Activated B cell treated with CpG ODN at 0.5 μM for 24 hours (primary cell): ENCODE measurements at regions not wholly inside any gene's neighbourhood (a gene's known extent, or its start where the extent isn't known, plus 50 kb on each side); places are given as distances from the start of the nearest gene placed in this dataset.

Experiments used
- ATAC-seq: fragments of 200-7000 bp; cut with Tn5 transposase; one replicate; pipeline ENCODE4 v1.10.0; 2021; ENCODE audit warnings: low read depth, mild to moderate bottlenecking, moderate library complexity
- CTCF ChIA-PET: fragments of 350-600 bp; sonication (Branson Sonifier 250); formaldehyde crosslinking; loops from one replicate; lab custom pipeline; 2021; ENCODE audit warnings: antibody characterized with exemption; lab: Charles Lee
- POLR2A ChIA-PET: fragments of 350-600 bp; sonication (Branson Sonifier 250); formaldehyde crosslinking; loops from one replicate; lab custom pipeline; 2021; ENCODE audit warnings: antibody characterized with exemption; lab: Charles Lee
- DNase-seq: peaks from one replicate; pipeline ENCODE4 v3.0.0; 2022
- H3K27ac Mint-ChIP-seq: one replicate; pipeline ENCODE4 v1.8.0; 2020; ENCODE audit warnings: mixed read lengths
- H3K27me3 Mint-ChIP-seq: one replicate; pipeline ENCODE4 v1.8.0; 2021; ENCODE audit warnings: mixed read lengths
- H3K36me3 Mint-ChIP-seq: one replicate; pipeline ENCODE4 v1.8.0; 2021; ENCODE audit warnings: low read depth, mixed read lengths
- H3K4me1 Mint-ChIP-seq: one replicate; pipeline ENCODE4 v1.8.0; 2021; ENCODE audit warnings: mixed read lengths
- H3K4me3 Mint-ChIP-seq: one replicate; pipeline ENCODE4 v1.8.0; 2020; ENCODE audit warnings: mild to moderate bottlenecking, mixed read lengths
- H3K9me3 Mint-ChIP-seq: one replicate; pipeline ENCODE4 v1.8.0; 2020; ENCODE audit warnings: mixed read lengths
- CTCF ChIP-seq: fragments of 200-600 bp; IDR thresholded peaks from one replicate; pipeline ENCODE4 v1.8.0; 2022; ENCODE audit warnings: antibody characterized with exemption, mild to moderate bottlenecking
- intact Hi-C: fragments of 100-400 bp; cut with micrococcal nuclease; formaldehyde crosslinking; loops from one replicate; pipeline ENCODE4 v1.15.1; 2024

GRCh38 chr20:20827992-20828597 lies 115.7 kb upstream of the RALGAPA2 start:
- peaks cover 4% of the 10 kb centered on the region for H3K4me1 Mint-ChIP-seq
- peaks cover 10% of the 10 kb centered on the region for H3K9me3 Mint-ChIP-seq
- intact Hi-C loops, result loop anchor here (10.0 kb wide), 1 partner anchor 233 kb away; no protein-coding TSS in a partner anchor
- no peak for DNase-seq
- H3K36me3 Mint-ChIP-seq, result no peaks in the 10 kb centered on the region
- no peak overlapping the region for H3K4me3 Mint-ChIP-seq
- ChIA-PET POLR2A (no interaction called here), CTCF (no interaction called here)
- ATAC-seq, result no peak
- no peak overlapping the region for H3K27ac Mint-ChIP-seq
- TF ChIP-seq CTCF, result no peak
- H3K27me3 Mint-ChIP-seq, result peaks cover 12% of the 10 kb centered on the region

GRCh38 chr20:20824924-20825584 lies 112.6 kb upstream of the RALGAPA2 start:
- intact Hi-C loops, result loop anchor here (1.0 to 10.0 kb wide), 3 partner anchors 161 to 742 kb away; no protein-coding TSS in a partner anchor
- CTCF ChIA-PET, result interaction anchor here (1.0 to 3.5 kb wide), 9 partner anchors 18 to 741 kb away, joined by 3 to 26 read pairs (median 5); no protein-coding TSS in a partner anchor
- Mint-ChIP-seq H3K36me3 (no peaks in the 10 kb centered on the region), H3K4me1 (peaks cover 4% of the 10 kb centered on the region), H3K27ac (no peak overlapping the region), H3K27me3 (peaks cover 13% of the 10 kb centered on the region), H3K9me3 (peaks cover 10% of the 10 kb centered on the region), H3K4me3 (no peak overlapping the region)
- TF ChIP-seq CTCF, result no peak
- DNase-seq (peak; percentile 20), ATAC-seq (peak; percentile 56)
- POLR2A ChIA-PET, result no interaction called here

- no peak overlapping the region for H3K4me3 Mint-ChIP-seq
- no peaks in the 10 kb centered on the region for H3K9me3 Mint-ChIP-seq
- intact Hi-C loops, result loop anchor here (10.0 kb wide), 1 partner anchor 229 kb away; no protein-coding TSS in a partner anchor
- DNase-seq (no peak), ATAC-seq (no peak)
- H3K27me3 Mint-ChIP-seq, result peaks cover 13% of the 10 kb centered on the region
- no peak overlapping the region for H3K27ac Mint-ChIP-seq
- peaks cover 4% of the 10 kb centered on the region for H3K4me1 Mint-ChIP-seq
- ChIA-PET CTCF (interaction anchor here (0.8 to 3.5 kb wide), 5 partner anchors 16 to 160 kb away, joined by 3 to 26 read pairs (median 6); no protein-coding TSS in a partner anchor), POLR2A (no interaction called here)
- H3K36me3 Mint-ChIP-seq, result no peaks in the 10 kb centered on the region
- TF ChIP-seq CTCF, result no peak
Observed at GRCh38 chr20:20823476-20823881, 111.0 kb upstream of the RALGAPA2 start.

- no peaks in the 10 kb centered on the region for H3K9me3 Mint-ChIP-seq
- DNase-seq (no peak), ATAC-seq (no peak)
- intact Hi-C loops, result loop anchor here (10.0 kb wide), 1 partner anchor 227 kb away; no protein-coding TSS in a partner anchor
- ChIA-PET POLR2A (no interaction called here), CTCF (interaction anchor here (1.4 kb wide), 1 partner anchor 155 kb away, joined by 5 read pairs; no protein-coding TSS in a partner anchor)
- H3K27me3 Mint-ChIP-seq, result peaks cover 14% of the 10 kb centered on the region
- no peaks in the 10 kb centered on the region for H3K36me3 Mint-ChIP-seq
- H3K4me3 Mint-ChIP-seq, result no peak overlapping the region
- peaks cover 4% of the 10 kb centered on the region for H3K4me1 Mint-ChIP-seq
- no peak overlapping the region for H3K27ac Mint-ChIP-seq
- no peak for TF ChIP-seq CTCF
Observed at GRCh38 chr20:20821484-20822260, 109.2 kb upstream of the RALGAPA2 start.
